ENCODE measurements at regions not wholly inside any gene's neighbourhood (a gene's known extent, or its start where the extent isn't known, plus 50 kb on each side); places are given as distances from the start of the nearest gene placed in this dataset.

DNA sequence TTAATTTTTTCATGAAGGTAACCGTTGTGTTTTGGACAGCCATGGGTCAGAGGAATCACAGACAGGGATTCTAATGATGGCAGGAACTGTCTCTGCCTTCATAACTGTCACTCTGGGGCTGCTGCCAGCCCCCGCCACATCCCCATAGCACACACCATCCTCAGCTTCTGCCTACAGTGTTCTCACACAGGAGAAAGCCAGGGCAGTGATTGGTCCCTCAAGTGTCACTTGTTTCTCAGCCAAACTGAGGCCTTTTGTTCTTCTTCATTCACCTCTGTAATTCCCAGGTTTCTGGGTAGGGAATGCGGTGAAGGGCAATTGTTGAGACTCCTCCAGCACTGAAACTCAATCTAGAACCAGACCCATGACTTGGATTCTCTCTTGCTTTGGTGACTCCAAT is 65.4 kb upstream of the C3orf80 start:
- no peak overlapping the region for H3K4me3 ChIP-seq (ENCODE audit: low read length)
- no peak for TF ChIP-seq CTCF (IDR thresholded peaks at IDR 0.05; ENCODE audit: insufficient read depth, low read depth, low read length, missing control alignments)
- no peak for DNase-seq (ENCODE audit: low read depth)

DNA sequence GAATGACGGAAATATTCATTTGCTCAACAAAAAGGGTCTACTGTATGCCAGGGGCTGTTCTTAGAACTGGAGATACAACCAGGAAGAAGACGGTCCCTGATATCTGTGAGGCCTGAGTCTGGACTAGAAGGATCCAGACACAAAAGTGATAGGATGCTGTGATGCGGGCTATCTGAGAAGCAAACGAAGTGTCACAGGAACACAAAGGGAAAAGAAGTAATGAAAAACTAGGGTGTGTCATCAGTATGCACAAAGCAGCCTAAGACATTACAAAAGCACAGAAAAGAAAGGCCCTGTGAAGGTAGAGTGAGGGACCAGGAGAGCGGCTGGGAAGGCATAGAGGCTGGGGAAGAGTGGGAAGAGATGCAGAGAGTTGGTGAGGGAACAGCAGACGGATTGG is 63.3 kb upstream of the C3orf80 start:
- no peak for TF ChIP-seq CTCF (IDR thresholded peaks at IDR 0.05; ENCODE audit: insufficient read depth, low read depth, low read length, missing control alignments)
- DNase-seq (ENCODE audit: low read depth), result no peak
- no peak overlapping the region for H3K4me3 ChIP-seq (ENCODE audit: low read length)

DNA sequence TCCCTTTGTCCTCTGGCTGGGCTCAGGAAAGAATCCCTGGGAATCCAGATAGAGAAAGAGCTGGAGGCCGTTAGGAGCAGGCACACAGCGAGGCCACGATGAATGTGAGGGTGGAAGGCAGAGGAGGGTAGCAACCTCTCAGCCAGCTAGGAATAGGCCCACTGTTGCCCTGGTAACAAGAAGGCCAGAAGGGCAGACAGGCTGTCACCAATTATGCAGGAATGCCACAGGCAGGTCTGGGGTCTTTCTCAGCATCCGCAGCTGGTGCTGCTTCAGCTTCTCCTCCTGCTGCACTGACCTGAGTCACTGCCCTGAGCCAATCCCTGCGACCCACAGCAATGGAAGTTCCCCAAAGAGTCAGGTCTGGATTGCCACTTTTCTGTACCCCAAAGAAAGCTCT is 62.8 kb upstream of the C3orf80 start:
- no peak for DNase-seq (ENCODE audit: low read depth)
- TF ChIP-seq CTCF (IDR thresholded peaks at IDR 0.05; ENCODE audit: insufficient read depth, low read depth, low read length, missing control alignments), result no peak
- H3K4me3 ChIP-seq (ENCODE audit: low read length), result no peak overlapping the region

- no peak overlapping the region for H3K4me3 ChIP-seq (ENCODE audit: low read length)
- TF ChIP-seq CTCF (IDR thresholded peaks at IDR 0.05; ENCODE audit: insufficient read depth, low read depth, low read length, missing control alignments), result peak; percentile 40
- peak; percentile 42 for DNase-seq (ENCODE audit: low read depth)
Measured at GRCh38 chr3:160163229-160163878, 61.9 kb upstream of the C3orf80 start.

DNA sequence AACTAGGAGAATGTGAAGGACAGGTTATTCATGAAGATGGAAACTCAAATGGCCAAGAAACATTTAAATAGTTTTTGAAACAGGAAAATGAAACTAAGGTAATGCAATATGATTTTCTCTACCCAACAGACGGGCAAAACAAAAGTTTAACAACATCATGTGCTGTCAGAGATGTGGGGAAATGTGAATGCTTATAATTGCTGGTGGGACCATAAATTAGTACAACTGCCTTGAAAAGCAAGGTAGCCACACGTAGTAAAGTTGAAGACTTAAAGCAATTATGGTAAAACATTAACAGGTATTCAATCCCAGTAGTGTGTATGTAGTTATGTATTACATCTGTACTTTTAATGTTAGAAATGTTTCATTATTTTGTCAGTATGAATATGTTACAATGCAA is 57.0 kb upstream of the C3orf80 start:
- no peak for DNase-seq (ENCODE audit: low read depth)
- H3K4me3 ChIP-seq (ENCODE audit: low read length), result no peak overlapping the region
- TF ChIP-seq CTCF (IDR thresholded peaks at IDR 0.05; ENCODE audit: insufficient read depth, low read depth, low read length, missing control alignments), result no peak

DNA sequence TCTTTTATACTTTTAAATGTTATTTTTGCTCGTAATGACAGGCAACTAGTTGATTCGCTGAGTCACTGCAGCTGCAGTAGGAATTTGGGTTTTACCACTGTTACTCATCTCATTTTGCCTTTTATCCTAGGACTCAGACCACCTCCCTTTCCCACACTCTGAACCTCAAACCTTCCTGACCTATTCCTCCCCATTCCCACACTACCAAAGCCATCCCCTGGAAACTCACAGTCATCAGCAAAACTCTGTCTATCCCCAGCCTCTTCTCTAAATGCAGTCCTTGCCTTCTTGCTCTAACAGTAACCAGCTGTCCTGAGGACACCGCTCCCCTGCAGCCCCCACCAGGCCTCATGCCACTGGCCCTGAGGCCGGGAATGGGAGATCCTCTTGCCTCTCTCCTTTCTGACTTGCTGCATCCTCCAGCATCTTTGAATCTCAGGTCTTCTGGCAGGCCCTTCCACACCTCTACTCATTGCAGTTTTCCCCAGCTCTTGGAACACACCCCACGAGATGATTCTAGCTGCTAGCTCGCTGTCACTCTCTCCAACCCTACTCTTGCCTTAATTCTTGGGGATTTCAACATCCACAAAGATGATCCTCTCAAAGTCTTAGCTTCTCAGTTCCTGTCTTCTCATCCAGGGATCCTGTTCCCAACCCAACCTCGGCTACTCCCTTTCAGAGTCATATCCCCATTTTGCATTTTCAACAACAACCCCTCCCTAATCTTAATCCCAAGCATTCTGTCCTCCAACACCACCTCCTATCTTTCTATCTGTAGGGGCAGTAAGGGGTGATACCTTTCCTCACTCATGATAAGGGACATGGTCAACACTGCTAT is 55.9 kb upstream of the C3orf80 start:
- DNase-seq (ENCODE audit: low read depth), result peak; percentile 35
- TF ChIP-seq CTCF (IDR thresholded peaks at IDR 0.05; ENCODE audit: insufficient read depth, low read depth, low read length, missing control alignments), result no peak
- no peak overlapping the region for H3K4me3 ChIP-seq (ENCODE audit: low read length)
